GM21825 (cell line): ENCODE measurements at regions not wholly inside any gene's neighbourhood (a gene's known extent, or its start where the extent isn't known, plus 50 kb on each side); places are given as distances from the start of the nearest gene placed in this dataset.

Experiments
- ATAC-seq: cut with Tn5 transposase; IDR thresholded peaks from one replicate; pipeline ENCODE4 v1.9.1; 2021; ENCODE audit warnings: mild to moderate bottlenecking, moderate library complexity; ENCODE audit not compliant: unreplicated experiment

- no peak for ATAC-seq
Measured at GRCh38 chr3:68060910-68061309, 406.5 kb upstream of the SUCLG2 start.

GRCh38 chr3:68060191-68060590 lies 405.8 kb upstream of the SUCLG2 start:
- ATAC-seq = no peak

GRCh38 chr3:68059628-68060152 lies 405.3 kb upstream of the SUCLG2 start:
- ATAC-seq = no peak

- ATAC-seq = no peak
Measured at GRCh38 chr3:68057637-68058320, 403.4 kb upstream of the SUCLG2 start.

DNA sequence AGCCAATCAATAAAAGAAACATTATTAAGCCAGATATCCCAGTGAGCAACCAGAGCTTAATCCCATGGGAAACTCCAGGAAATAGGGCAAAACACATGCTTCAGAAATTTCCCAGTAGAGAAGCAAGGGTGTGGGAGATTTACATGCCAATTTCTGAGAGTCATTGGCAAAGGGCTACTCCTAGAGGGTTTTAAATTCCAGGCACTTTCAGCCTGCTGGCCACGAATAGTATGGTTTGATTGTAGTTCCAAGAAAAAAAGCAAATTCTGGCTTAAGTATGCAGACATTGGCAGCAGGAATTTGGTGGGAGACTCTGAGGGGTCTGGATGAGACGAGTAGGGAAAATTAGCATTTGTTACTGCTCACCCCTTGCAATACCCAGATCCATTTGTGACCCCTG lies 402.1 kb upstream of the SUCLG2 start:
- no peak for ATAC-seq

DNA sequence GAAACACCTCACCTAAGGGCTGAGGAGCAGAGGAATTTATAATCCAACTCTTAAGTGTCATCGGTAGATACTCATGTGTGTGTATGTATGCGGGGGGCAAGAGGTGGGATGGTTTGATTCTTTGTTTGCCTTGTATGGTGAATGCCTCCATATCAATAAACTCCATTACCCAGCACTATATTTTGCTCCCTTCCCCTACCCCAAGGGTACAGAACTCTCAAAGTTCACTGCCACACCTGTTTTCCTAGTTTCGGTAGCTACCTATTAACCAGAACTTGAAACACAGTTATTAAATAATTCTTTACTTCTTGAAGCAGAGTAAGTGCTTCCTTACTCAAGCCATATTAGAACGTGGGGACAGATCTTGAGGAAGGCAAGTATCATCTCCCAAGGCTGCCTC lies 400.8 kb upstream of the SUCLG2 start:
- ATAC-seq = no peak

DNA sequence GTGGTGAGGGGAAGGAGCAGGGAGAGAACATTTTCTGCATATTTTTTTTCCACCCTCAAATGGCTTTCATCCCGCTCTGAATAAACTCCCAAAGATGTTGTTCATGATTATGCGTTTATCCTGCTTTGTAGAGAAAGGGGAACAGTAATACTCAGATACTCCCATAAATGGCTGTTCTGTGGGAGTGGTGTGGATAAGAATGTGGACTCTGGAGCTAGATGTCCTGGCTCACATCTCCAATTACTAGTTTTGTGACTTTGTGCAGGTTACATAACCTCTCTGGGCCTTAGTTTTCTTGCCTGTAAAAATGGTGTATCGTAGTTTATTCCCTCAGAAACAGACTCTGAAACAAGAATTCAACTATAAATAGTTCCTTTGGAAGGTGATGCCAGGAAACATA lies 395.4 kb upstream of the SUCLG2 start:
- no peak for ATAC-seq

- ATAC-seq = no peak
Measured at GRCh38 chr3:68045976-68046375, 391.6 kb upstream of the SUCLG2 start.

- ATAC-seq = no peak
Measured at GRCh38 chr3:68033867-68034266, 379.5 kb upstream of the SUCLG2 start.

- no peak for ATAC-seq
Measured at GRCh38 chr3:68032209-68032608, 377.8 kb upstream of the SUCLG2 start.

GRCh38 chr3:68025189-68025588 lies 370.8 kb upstream of the SUCLG2 start:
- ATAC-seq = no peak

DNA sequence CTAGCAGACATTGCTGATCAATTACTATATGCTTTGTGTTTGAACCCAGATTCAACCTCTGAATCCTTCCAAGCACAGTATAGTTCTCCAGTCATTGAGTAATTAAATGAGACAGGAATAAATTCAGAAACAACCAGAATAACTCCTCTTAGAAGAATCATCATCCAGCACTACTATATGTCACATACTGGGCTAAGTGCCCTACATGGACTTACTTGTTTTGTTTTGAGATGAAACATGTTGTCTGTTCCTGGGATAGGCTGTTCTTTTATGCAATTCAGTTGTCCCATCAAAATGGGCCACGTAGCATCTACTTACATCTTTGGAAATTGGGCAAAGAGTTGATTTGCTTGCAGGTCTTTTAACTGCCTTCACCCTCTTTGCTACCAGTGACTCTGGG lies 365.5 kb upstream of the SUCLG2 start:
- ATAC-seq = no peak

DNA sequence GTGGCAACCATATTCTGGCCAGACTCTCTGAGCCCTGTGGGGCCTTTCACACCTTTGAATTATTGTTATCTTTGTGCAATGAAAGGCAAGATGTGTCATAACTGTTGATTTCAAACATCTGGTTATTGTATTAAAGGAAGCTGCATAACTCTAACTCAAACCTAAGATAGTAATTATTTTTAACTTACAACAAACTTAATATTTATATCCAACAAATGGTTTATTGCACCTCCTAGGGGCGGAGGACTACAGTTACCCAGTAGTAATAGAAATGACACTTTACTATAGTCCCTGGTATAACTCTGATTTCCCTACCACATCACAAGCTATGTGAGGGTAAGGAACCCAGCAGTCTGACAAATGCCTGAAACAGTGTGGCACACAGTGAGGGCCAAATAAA lies 363.9 kb upstream of the SUCLG2 start:
- ATAC-seq = no peak

DNA sequence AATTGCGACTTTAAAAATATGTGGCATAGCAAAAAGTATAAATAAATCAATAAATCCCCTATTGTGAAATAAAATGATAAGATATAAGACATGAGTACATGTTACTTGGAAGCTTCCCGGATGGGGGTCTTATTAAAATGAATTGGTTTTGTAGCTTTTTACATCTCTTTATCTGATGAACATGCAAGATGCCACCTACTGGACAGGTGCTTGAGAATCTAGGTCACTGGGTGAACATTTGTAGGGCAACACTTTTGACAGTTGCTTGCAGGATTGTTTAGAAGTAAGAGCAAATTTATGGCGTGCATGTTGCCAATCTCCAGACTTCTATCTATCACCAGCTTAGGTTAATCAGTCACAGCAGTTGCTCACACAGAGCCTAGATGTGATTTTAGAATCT lies 362.7 kb upstream of the SUCLG2 start:
- no peak for ATAC-seq

DNA sequence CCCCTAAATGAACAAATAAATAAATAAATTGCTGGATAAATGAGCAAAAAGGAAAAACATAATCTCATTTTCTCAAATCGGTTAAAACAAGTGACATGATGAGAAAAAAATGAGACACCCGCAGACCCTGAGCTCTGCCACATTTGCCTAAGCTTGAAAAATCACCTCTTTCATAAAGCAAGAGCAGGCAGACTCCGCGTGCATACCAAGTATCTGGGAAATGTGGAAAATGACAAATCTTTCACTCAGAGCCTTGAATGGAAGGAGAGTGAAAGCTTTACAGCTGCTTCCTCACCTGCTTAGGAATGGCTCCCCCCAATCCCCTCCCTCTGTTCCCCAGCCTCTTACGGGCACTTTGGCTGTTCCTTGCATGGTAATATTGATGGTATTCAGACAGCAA lies 355.5 kb upstream of the SUCLG2 start:
- ATAC-seq = no peak

- ATAC-seq = no peak
Measured at GRCh38 chr3:68007621-68008226, 353.3 kb upstream of the SUCLG2 start.

DNA sequence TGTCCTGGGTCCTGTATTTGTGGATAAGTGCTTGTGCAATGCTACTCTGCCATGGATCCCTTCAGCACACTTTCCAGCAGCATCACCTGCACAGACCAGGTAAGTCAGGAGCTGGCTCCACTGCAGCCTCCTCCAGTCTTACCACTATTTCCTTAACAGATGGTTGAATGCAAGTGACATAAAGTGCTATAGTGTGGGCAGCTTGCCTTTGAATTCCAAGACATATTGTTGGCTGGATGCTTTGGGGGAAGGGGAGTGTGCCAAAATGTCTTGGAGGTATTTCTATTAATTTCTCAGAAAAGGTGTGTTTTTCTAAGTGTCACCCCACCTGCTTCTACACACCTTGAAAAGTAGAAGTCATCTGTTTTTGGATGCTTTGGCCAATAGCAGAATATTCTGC lies 352.2 kb upstream of the SUCLG2 start:
- no peak for ATAC-seq

- no peak for ATAC-seq
Measured at GRCh38 chr3:68004091-68004490, 349.7 kb upstream of the SUCLG2 start.

DNA sequence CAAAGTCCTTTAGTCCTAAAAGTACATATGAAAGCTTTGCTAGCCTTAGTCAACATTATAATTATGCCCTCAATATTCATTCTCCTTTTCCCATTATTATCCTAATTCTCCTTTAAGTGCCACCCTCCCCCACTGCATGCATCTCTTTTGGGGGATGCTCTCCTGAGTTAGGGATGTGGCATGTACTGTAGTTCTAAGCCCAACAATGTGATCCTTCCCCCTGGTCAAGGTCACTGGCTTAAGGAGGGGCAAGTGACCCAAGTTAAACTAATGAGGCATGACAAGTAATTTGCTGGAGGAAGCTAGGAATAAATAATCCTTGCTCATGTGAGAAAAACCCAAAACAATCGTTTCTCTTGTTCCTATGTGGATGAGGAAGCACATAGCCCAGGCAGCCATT lies 343.9 kb upstream of the SUCLG2 start:
- no peak for ATAC-seq

DNA sequence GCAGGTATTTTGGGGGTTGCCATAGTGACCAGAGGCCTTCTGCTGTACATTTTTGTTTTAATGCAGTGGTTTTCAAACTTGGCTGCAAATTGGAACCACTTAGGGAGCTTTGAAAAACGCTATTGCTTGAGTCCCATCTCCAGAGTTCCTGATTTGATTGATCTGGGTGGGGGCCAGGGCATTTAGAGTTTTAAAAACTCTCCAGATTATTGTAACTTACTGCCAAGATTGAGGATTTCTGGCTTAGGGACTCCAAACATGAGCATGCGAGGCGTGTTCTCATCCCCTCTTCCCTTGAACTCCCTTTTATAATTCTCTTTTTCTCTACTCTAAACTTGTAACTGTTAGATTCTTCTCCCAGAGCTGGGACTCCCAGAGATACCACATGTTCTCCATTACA lies 340.8 kb upstream of the SUCLG2 start:
- ATAC-seq = no peak

- no peak for ATAC-seq
Measured at GRCh38 chr3:67986706-67987105, 332.3 kb upstream of the SUCLG2 start.

DNA sequence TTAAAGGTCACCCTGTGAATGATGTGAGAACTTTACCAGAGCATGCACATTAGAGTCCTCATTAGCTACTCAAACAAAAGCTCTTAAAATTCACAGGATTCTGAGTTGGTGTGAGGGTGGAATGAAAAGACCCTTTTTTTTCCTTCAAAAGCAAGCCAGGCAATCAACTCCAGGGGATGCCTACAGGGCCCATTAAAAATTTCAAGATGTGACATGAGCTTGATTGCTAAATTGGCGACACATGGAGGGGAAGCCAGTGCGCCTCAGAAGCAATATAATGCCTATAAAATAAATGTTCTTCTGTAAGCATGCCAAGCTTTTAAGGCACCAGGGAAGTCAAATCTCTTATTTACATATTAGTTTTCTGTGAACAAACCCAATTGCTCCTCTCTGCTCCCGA lies 328.8 kb upstream of the SUCLG2 start:
- ATAC-seq = no peak

- ATAC-seq = no peak
Measured at GRCh38 chr3:67981077-67981476, 326.7 kb upstream of the SUCLG2 start.
